ENCODE measurements at regions not wholly inside any gene's neighbourhood (a gene's known extent, or its start where the extent isn't known, plus 50 kb on each side); places are given as distances from the start of the nearest gene placed in this dataset.

DNA sequence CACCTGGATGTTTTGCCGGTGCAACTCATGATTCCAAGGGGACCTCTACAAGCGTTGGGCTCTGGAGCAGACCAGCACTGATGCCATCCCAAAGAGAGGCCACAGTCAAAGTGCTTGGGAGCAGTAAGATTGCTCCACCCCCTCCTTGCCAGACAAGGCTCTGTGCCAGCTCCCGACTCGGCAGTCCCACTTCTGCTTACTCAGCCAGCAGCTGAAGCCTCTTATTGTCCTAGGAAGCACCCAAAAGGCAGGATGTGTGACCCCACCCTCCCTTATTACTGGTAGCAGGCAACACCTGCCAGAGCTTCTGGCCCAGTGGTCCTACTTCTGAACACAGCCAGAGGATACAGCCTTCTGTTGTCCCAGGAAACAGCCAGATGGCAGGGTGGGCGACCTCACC, 614.2 kb downstream of the TENT5A start:
- TF ChIP-seq EZH2phosphoT487 (IDR thresholded peaks at IDR 0.05; ENCODE audit: low read depth) (no peak), CTCF (IDR thresholded peaks at IDR 0.05; ENCODE audit: low read depth, low read length) (no peak)
